ENCODE measurements at regions not wholly inside any gene's neighbourhood (a gene's known extent, or its start where the extent isn't known, plus 50 kb on each side); places are given as distances from the start of the nearest gene placed in this dataset.

GRCh38 chr20:21653628-21654027 is 51.8 kb upstream of the PAX1 start:
- Histone ChIP-seq H3K9me3 (ENCODE audit: control insufficient read depth in 1 of 2, low read length in 2 of 2) (peaks cover 0 to 2% of the 10 kb centered on the region in 2 donors), H3K27me3 (ENCODE audit: low read depth, low read length) (no peaks in the 10 kb centered on the region), H3K36me3 (ENCODE audit: control insufficient read depth in 1 of 2, insufficient read depth in 2 of 2, low read length in 2 of 2) (no peaks in the 10 kb centered on the region), H3K4me1 (ENCODE audit: control insufficient read depth in 1 of 2, insufficient read depth in 2 of 2, low read length in 2 of 2) (no peaks in the 10 kb centered on the region), H3K4me3 (ENCODE audit: low read depth in 1 of 2, low read length in 2 of 2) (no peak overlapping the region), H3K27ac (ENCODE audit: low read length) (no peak overlapping the region)

DNA sequence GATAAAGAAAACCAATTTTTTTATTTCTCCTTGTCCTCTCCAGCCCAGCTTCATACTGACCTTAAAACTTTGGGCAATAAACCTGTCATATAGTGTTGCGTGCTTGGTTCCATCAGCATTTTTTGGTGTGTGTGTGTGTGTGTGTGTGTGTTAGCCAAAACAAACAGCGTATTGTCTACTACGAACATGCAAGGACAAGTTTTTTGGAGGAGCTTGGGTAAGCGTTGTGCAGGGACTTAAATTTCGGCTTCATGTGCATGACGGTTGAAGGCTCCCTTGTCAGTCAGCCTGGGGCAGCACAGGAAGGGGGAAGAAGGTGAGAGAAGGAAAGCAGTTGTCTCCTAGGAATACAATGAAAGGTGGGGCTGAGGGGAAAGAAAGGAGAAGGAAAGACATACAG is 62.0 kb upstream of the PAX1 start:
- Histone ChIP-seq H3K4me1 (ENCODE audit: control insufficient read depth in 1 of 2, insufficient read depth in 2 of 2, low read length in 2 of 2) (no peaks in the 10 kb centered on the region), H3K36me3 (ENCODE audit: control insufficient read depth in 1 of 2, insufficient read depth in 2 of 2, low read length in 2 of 2) (no peaks in the 10 kb centered on the region), H3K9me3 (ENCODE audit: control insufficient read depth in 1 of 2, low read length in 2 of 2) (peaks cover 0 to 2% of the 10 kb centered on the region in 2 donors), H3K4me3 (ENCODE audit: low read depth in 1 of 2, low read length in 2 of 2) (no peak overlapping the region), H3K27ac (ENCODE audit: low read length) (no peak overlapping the region), H3K27me3 (ENCODE audit: low read depth, low read length) (no peaks in the 10 kb centered on the region)

DNA sequence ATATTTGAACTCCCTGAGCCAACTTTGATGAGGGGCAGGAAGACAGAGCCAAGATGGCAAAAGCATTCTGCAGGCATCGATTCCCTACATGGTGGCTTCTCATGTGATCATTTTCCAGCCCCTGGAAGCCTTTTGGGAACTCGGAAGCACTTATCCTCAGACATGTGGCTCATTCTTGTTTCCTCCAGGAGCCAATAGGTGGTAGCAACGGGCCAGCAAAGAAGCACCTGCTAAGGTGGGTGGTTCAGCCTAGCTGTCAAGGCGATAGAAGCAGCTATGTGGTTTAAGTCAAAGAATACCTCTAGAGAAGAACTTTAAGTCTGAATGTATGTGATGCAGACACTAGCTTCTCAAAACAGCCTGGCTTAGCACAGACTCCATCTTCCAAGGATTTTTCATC is 64.9 kb upstream of the PAX1 start:
- Histone ChIP-seq H3K4me1 (ENCODE audit: control insufficient read depth in 1 of 2, insufficient read depth in 2 of 2, low read length in 2 of 2) (no peaks in the 10 kb centered on the region), H3K9me3 (ENCODE audit: control insufficient read depth in 1 of 2, low read length in 2 of 2) (no peaks in the 10 kb centered on the region), H3K27ac (ENCODE audit: low read length) (no peak overlapping the region), H3K27me3 (ENCODE audit: low read depth, low read length) (no peaks in the 10 kb centered on the region), H3K36me3 (ENCODE audit: control insufficient read depth in 1 of 2, insufficient read depth in 2 of 2, low read length in 2 of 2) (no peaks in the 10 kb centered on the region), H3K4me3 (ENCODE audit: low read depth in 1 of 2, low read length in 2 of 2) (no peak overlapping the region)

- H3K4me3 ChIP-seq (ENCODE audit: low read depth in 1 of 2, low read length in 2 of 2): no peak overlapping the region
Measured at GRCh38 chr20:21633829-21634228, 71.6 kb upstream of the PAX1 start.

DNA sequence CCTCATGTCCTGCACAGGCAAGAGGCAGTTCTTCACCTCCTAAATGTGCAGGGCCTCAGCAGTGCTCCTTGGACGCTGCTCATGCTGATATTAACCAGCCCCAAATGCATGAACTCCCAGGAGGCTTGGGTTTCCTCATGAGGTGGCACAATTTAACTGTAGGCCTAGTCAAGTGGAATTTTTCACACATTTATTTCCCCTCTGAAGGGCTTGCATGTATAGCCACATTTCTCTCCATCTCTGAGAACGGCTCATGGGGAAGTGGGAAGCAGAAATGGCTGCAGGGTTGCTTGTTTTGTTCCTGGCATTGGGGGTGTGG is 72.8 kb upstream of the PAX1 start:
- no peaks in the 10 kb centered on the region for H3K4me1 ChIP-seq (ENCODE audit: control insufficient read depth in 1 of 2, insufficient read depth in 2 of 2, low read length in 2 of 2)
- H3K4me3 ChIP-seq (ENCODE audit: low read depth in 1 of 2, low read length in 2 of 2): no peak overlapping the region
- H3K36me3 ChIP-seq (ENCODE audit: control insufficient read depth in 1 of 2, insufficient read depth in 2 of 2, low read length in 2 of 2): no peaks in the 10 kb centered on the region
- no peaks in the 10 kb centered on the region for H3K27me3 ChIP-seq (ENCODE audit: low read depth, low read length)
- H3K27ac ChIP-seq (ENCODE audit: low read length): no peak overlapping the region
- no peaks in the 10 kb centered on the region for H3K9me3 ChIP-seq (ENCODE audit: control insufficient read depth in 1 of 2, low read length in 2 of 2)

More at GRCh38 chr20:21633829-21634228, 71.6 kb upstream of the PAX1 start:
- Histone ChIP-seq H3K9me3 (ENCODE audit: control insufficient read depth in 1 of 2, low read length in 2 of 2) (no peaks in the 10 kb centered on the region), H3K36me3 (ENCODE audit: control insufficient read depth in 1 of 2, insufficient read depth in 2 of 2, low read length in 2 of 2) (no peaks in the 10 kb centered on the region), H3K27me3 (ENCODE audit: low read depth, low read length) (no peaks in the 10 kb centered on the region), H3K27ac (ENCODE audit: low read length) (no peak overlapping the region), H3K4me1 (ENCODE audit: control insufficient read depth in 1 of 2, insufficient read depth in 2 of 2, low read length in 2 of 2) (no peaks in the 10 kb centered on the region)

DNA sequence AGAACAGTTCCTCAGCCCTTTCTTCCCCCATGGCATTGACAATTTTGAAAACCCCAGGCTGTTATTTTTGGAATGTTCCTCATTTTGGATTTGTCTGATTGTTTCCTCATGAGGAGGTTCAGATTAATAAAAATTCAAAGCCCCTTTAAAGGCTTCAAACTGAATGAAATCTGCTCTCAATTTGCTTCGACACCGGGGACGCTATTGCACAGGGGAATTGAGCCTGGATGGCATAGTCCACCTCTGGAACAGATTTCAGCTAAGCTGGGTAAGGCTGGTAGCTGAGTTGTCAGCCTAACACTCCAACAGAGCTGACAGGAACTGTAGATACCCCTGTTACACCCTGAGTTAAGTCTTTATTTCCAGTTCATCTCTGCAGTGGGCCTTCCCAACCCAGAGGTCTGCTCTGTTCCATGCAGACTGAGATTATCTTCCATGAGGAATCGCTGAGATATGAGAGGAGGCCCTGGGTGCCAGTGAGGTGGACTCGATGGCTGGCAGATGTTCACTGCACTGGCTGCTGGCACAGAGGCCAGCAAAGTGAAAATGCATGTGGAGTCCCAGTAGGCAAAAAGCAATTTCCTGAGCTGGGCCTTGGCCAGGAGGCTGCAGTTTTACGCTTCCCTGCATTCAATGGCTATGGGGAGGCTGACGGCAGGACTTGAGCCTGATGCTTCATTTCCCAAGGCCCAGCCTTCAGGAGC is 73.3 kb upstream of the PAX1 start:
- Histone ChIP-seq H3K27ac (ENCODE audit: low read length) (no peak overlapping the region), H3K4me3 (ENCODE audit: low read depth in 1 of 2, low read length in 2 of 2) (no peak overlapping the region), H3K9me3 (ENCODE audit: control insufficient read depth in 1 of 2, low read length in 2 of 2) (no peaks in the 10 kb centered on the region), H3K27me3 (ENCODE audit: low read depth, low read length) (no peaks in the 10 kb centered on the region), H3K4me1 (ENCODE audit: control insufficient read depth in 1 of 2, insufficient read depth in 2 of 2, low read length in 2 of 2) (no peaks in the 10 kb centered on the region), H3K36me3 (ENCODE audit: control insufficient read depth in 1 of 2, insufficient read depth in 2 of 2, low read length in 2 of 2) (no peaks in the 10 kb centered on the region)

- Histone ChIP-seq H3K27me3 (ENCODE audit: low read depth, low read length) (no peaks in the 10 kb centered on the region), H3K36me3 (ENCODE audit: control insufficient read depth in 1 of 2, insufficient read depth in 2 of 2, low read length in 2 of 2) (no peaks in the 10 kb centered on the region), H3K9me3 (ENCODE audit: control insufficient read depth in 1 of 2, low read length in 2 of 2) (no peaks in the 10 kb centered on the region), H3K4me1 (ENCODE audit: control insufficient read depth in 1 of 2, insufficient read depth in 2 of 2, low read length in 2 of 2) (no peaks in the 10 kb centered on the region), H3K4me3 (ENCODE audit: low read depth in 1 of 2, low read length in 2 of 2) (no peak overlapping the region), H3K27ac (ENCODE audit: low read length) (no peak overlapping the region)
Measured at GRCh38 chr20:21628800-21629199, 76.7 kb upstream of the PAX1 start.

DNA sequence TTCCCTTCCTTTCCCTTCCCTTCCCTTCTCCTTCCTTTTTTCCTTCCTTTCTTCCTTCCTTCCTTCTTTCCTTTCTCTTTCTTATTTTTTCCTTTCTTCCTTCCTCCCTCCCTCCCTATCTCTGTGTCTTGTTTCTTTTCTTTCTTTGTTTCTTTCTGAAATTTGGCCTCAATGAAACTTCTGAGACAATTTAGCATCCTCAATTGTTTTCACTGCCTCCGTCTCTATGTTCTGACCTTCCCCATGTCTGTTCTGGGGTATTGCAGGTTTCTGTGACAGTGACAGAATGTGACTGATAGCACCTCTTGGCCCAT is 81.7 kb upstream of the PAX1 start:
- no peak overlapping the region for H3K4me3 ChIP-seq (ENCODE audit: low read depth in 1 of 2, low read length in 2 of 2)
- no peaks in the 10 kb centered on the region for H3K27me3 ChIP-seq (ENCODE audit: low read depth, low read length)
- no peaks in the 10 kb centered on the region for H3K4me1 ChIP-seq (ENCODE audit: control insufficient read depth in 1 of 2, insufficient read depth in 2 of 2, low read length in 2 of 2)
- H3K36me3 ChIP-seq (ENCODE audit: control insufficient read depth in 1 of 2, insufficient read depth in 2 of 2, low read length in 2 of 2): no peaks in the 10 kb centered on the region
- H3K27ac ChIP-seq (ENCODE audit: low read length): no peak overlapping the region
- no peaks in the 10 kb centered on the region for H3K9me3 ChIP-seq (ENCODE audit: control insufficient read depth in 1 of 2, low read length in 2 of 2)

DNA sequence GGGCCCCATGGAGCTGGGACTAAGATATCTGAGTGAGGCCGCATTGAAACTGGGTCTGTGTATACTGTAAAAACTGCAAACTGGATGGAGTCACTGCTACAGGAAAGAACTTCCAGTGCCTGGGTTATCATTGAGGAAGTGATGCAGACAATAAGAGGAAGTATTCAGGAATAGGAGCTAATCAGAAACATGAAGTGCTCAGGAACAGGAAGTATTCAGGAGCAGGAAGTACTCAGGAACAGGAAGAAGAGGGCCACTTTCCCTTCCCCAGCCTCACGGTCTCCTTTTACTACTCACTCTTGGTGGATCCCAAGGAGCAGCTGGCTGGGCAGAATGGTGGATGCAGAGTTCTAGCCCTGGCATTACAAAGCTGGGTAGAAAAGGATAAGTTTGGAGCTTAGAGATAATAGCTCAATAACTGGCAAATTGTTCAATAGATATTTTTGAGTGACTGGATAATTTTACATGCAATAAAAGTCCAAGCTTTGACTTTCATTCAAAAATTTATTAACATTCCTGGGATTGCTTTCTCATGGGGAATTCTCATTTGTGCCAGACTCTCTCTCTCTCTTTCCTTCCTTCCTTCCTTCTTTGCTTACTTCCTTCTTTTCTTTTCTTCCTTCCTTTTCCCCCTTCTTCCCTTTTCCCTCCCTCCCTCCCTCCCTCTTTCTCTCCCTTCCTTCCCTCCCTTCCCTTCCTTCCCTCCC is 82.2 kb upstream of the PAX1 start:
- Histone ChIP-seq H3K4me1 (ENCODE audit: control insufficient read depth in 1 of 2, insufficient read depth in 2 of 2, low read length in 2 of 2) (no peaks in the 10 kb centered on the region), H3K4me3 (ENCODE audit: low read depth in 1 of 2, low read length in 2 of 2) (no peak overlapping the region)

DNA sequence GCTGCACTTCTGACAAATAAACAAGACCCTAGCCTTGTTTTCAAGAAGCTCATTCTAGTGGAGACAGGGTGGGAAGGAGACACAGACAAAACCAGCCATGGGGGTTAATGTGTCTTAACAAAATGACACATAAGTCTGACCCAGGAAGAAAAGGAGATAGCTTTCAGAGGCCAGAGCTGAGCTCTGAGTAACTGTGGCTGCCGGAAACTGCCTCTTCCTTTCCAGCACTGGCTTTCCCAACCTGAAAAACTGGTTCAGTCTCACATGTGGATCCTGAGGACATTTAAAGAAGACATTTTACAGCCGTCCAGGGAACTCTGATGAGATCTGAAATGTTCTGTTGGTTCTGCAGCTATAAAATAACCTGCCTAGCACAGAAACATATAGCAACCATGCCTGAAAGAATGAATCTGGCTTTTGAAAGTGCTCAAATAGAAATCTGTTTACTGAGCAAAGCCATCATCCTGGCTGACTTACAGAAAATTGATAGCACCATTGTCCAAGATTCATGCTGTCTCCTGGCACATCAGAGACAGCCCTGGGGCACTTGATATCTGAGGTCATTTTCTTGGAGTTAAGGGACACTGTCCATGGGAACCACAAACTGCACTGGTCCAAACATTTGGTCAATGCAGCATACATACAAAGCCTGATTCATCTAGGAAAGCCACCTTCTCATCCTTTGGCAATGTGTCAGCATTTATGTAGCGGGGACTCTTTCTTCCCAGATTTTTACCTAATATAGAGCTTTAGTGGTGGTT is 83.2 kb upstream of the PAX1 start:
- no peak overlapping the region for H3K4me3 ChIP-seq (ENCODE audit: low read depth in 1 of 2, low read length in 2 of 2)
- H3K4me1 ChIP-seq (ENCODE audit: control insufficient read depth in 1 of 2, insufficient read depth in 2 of 2, low read length in 2 of 2): no peaks in the 10 kb centered on the region
- no peaks in the 10 kb centered on the region for H3K9me3 ChIP-seq (ENCODE audit: control insufficient read depth in 1 of 2, low read length in 2 of 2)
- no peaks in the 10 kb centered on the region for H3K36me3 ChIP-seq (ENCODE audit: control insufficient read depth in 1 of 2, insufficient read depth in 2 of 2, low read length in 2 of 2)
- H3K27ac ChIP-seq (ENCODE audit: low read length): no peak overlapping the region
- H3K27me3 ChIP-seq (ENCODE audit: low read depth, low read length): no peaks in the 10 kb centered on the region

More for the DNA sequence above, 82.2 kb upstream of the PAX1 start:
- no peaks in the 10 kb centered on the region for H3K27me3 ChIP-seq (ENCODE audit: low read depth, low read length)
- no peak overlapping the region for H3K27ac ChIP-seq (ENCODE audit: low read length)
- H3K9me3 ChIP-seq (ENCODE audit: control insufficient read depth in 1 of 2, low read length in 2 of 2): no peaks in the 10 kb centered on the region
- no peaks in the 10 kb centered on the region for H3K36me3 ChIP-seq (ENCODE audit: control insufficient read depth in 1 of 2, insufficient read depth in 2 of 2, low read length in 2 of 2)

- Histone ChIP-seq H3K9me3 (ENCODE audit: control insufficient read depth in 1 of 2, low read length in 2 of 2) (no peaks in the 10 kb centered on the region), H3K4me1 (ENCODE audit: control insufficient read depth in 1 of 2, insufficient read depth in 2 of 2, low read length in 2 of 2) (no peaks in the 10 kb centered on the region), H3K36me3 (ENCODE audit: control insufficient read depth in 1 of 2, insufficient read depth in 2 of 2, low read length in 2 of 2) (no peaks in the 10 kb centered on the region), H3K4me3 (ENCODE audit: low read depth in 1 of 2, low read length in 2 of 2) (no peak overlapping the region), H3K27ac (ENCODE audit: low read length) (no peak overlapping the region), H3K27me3 (ENCODE audit: low read depth, low read length) (no peaks in the 10 kb centered on the region)
Measured at GRCh38 chr20:21618759-21619416, 86.6 kb upstream of the PAX1 start.

All from muscle layer of duodenum (tissue), 2 donors.